GM12878 (cell line): ENCODE measurements at regions not wholly inside any gene's neighbourhood (a gene's known extent, or its start where the extent isn't known, plus 50 kb on each side); places are given as distances from the start of the nearest gene placed in this dataset.

Experiments
- ATAC-seq: fragments of 200-7000 bp; cut with Tn5 transposase; 3 replicates; pipeline ENCODE4 v1.9.1; 2020; ENCODE audit warnings: mild to moderate bottlenecking, moderate library complexity
- BruUV-seq: library from RNA; stranded (reverse); fragments of 400-500 nt; replicated peaks from 2 replicates; lab custom pipeline; 2021; lab: Mats Ljungman, UMichigan
- CTCF ChIA-PET: fragments of 300-600 bp; sonication (Branson Sonifier 250); formaldehyde crosslinking; extraction: SDS; loops from one replicate; lab custom pipeline; 2021; ENCODE audit warnings: inconsistent platforms; lab: Yijun Ruan, JAX
- POLR2A ChIA-PET: fragments of 350-600 bp; formaldehyde crosslinking; extraction: SDS; loops from one replicate; lab custom pipeline; 2021; ENCODE audit warnings: inconsistent platforms; lab: Charles Lee
- RAD21 ChIA-PET: fragments of 300-600 bp; sonication (Branson Sonifier 250); formaldehyde crosslinking; loops from one replicate; lab custom pipeline; 2023; ENCODE audit warnings: antibody characterized with exemption; ENCODE audit not compliant: unreplicated experiment; lab: Charles Lee
- SMC1A ChIA-PET: fragments of 300-600 bp; sonication (Branson Sonifier 250); formaldehyde crosslinking; loops from one replicate; lab custom pipeline; 2023; ENCODE audit not compliant: unreplicated experiment, uncharacterized antibody; lab: Charles Lee
- DNase-seq: peaks from one replicate; pipeline ENCODE4 v3.0.0-alpha.2; 2011; ENCODE audit warnings: low read depth, low spot score
- FAIRE-seq: peaks from 3 replicates; lab custom pipeline; 2011; peaks lifted over from hg19 to GRCh38; lab: Jason Lieb, UNC
- H2AFZ ChIP-seq: 2 replicates; pipeline ENCODE4 v1.6.0; 2011; ENCODE audit warnings: low read depth, low read length, control low read depth; ENCODE audit not compliant: control insufficient read depth
- H3K27ac ChIP-seq: 2 replicates; pipeline ENCODE4 v1.5.1; 2011; ENCODE audit warnings: control low read depth; ENCODE audit not compliant: control insufficient read depth, insufficient read depth
- H3K27me3 ChIP-seq, 2 experiments: replicated peaks in 1 of 2; 2 replicates each; pipeline versions ENCODE4 v1.6.0 to v1.6.1; 2011; ENCODE audit warnings: low read length in 1 of 2; ENCODE audit not compliant: control insufficient read depth in 2 of 2, insufficient read depth in 2 of 2
- H3K36me3 ChIP-seq, 2 experiments: 2 replicates each; pipeline ENCODE4 v1.5.1; 2011; ENCODE audit warnings: low read length in 1 of 2; ENCODE audit not compliant: control insufficient read depth in 2 of 2, insufficient read depth in 2 of 2
- H3K4me1 ChIP-seq: 2 replicates; pipeline ENCODE4 v1.6.1; 2011; ENCODE audit warnings: mild to moderate bottlenecking, low read length, moderate library complexity, mixed read lengths; ENCODE audit not compliant: control insufficient read depth, insufficient read depth
- H3K4me2 ChIP-seq: 2 replicates; pipeline ENCODE4 v1.6.0; 2011; ENCODE audit warnings: control low read depth; ENCODE audit not compliant: control insufficient read depth, insufficient read depth
- H3K4me3 ChIP-seq: fragments of 200-600 bp; sonication (generic); 2 replicates; pipeline ENCODE4 v1.5.1; 2016
- H3K79me2 ChIP-seq: 2 replicates; pipeline ENCODE4 v1.6.0; 2011; ENCODE audit warnings: low read length; ENCODE audit not compliant: control insufficient read depth, insufficient read depth
- H3K9ac ChIP-seq: 2 replicates; pipeline ENCODE4 v1.8.0; 2011; ENCODE audit warnings: low read length, control low read depth, mixed read lengths; ENCODE audit not compliant: control insufficient read depth, insufficient read depth
- H3K9me3 ChIP-seq: replicated peaks from 3 replicates; pipeline ENCODE4 v1.5.1; 2011; ENCODE audit warnings: mild to moderate bottlenecking, low read length; ENCODE audit not compliant: control insufficient read depth, insufficient read depth
- H4K20me1 ChIP-seq: 2 replicates; pipeline ENCODE4 v1.6.0; 2011; ENCODE audit not compliant: control insufficient read depth, insufficient read depth
- CHD4 ChIP-seq: fragments of 200-600 bp; sonication (generic); IDR thresholded peaks from 2 replicates; pipeline ENCODE4 v1.6.1; 2016; ENCODE audit warnings: mild to moderate bottlenecking
- SIX5 ChIP-seq: IDR thresholded peaks from 2 replicates; pipeline ENCODE4 v1.6.1; 2011; ENCODE audit warnings: mild to moderate bottlenecking, low read depth, low read length, moderate library complexity; ENCODE audit not compliant: severe bottlenecking
- ZNF207 ChIP-seq: fragments of 450-650 bp; IDR thresholded peaks from 2 replicates; pipeline ENCODE4 v1.6.1; 2014; ENCODE audit warnings: antibody characterized with exemption, mild to moderate bottlenecking, borderline replicate concordance
- WGBS: methylation state at CpG from one replicate; pipeline ENCODE4 v1.1.6; 2016; ENCODE audit warnings: low lambda C conversion rate; ENCODE audit not compliant: insufficient replicate concordance, insufficient coverage; ENCODE audit errors: missing lambda C conversion rate; 5-methylcytosine and 5-hydroxymethylcytosine counted together
- in situ Hi-C: fragments of 300-500 bp; cut with MboI; formaldehyde crosslinking; loops from 9 replicates; pipeline ENCODE4 v1.14.3; 2018; ENCODE audit warnings: mixed read lengths
- intact Hi-C: fragments of 100-400 bp; cut with micrococcal nuclease; formaldehyde crosslinking; loops from one replicate; pipeline ENCODE4 v1.14.2; 2022; ENCODE audit not compliant: unreplicated experiment
- TF ChIP-seq, protein P1 (sequence below): fragments of 450-650 bp; IDR thresholded peaks from 2 replicates; pipeline ENCODE4 v1.6.1; 2016; ENCODE audit warnings: mild to moderate bottlenecking, moderate library complexity, borderline replicate concordance
- TF ChIP-seq, protein P2 (sequence below): fragments of 450-650 bp; IDR thresholded peaks from 2 replicates; pipeline ENCODE4 v1.6.1; 2017; ENCODE audit warnings: low read depth, mild to moderate bottlenecking, moderate library complexity
- TF ChIP-seq, protein P3 (sequence below): IDR thresholded peaks from 2 replicates; pipeline ENCODE4 v1.6.1; 2011; ENCODE audit warnings: low read depth, mild to moderate bottlenecking, low read length, moderate library complexity, borderline replicate concordance; ENCODE audit errors: extremely low read depth
- TF ChIP-seq, protein P4 (sequence below): IDR thresholded peaks from 2 replicates; pipeline ENCODE4 v1.6.1; 2012; ENCODE audit warnings: low read length, inconsistent platforms

- TF ChIP-seq, protein P1, sequence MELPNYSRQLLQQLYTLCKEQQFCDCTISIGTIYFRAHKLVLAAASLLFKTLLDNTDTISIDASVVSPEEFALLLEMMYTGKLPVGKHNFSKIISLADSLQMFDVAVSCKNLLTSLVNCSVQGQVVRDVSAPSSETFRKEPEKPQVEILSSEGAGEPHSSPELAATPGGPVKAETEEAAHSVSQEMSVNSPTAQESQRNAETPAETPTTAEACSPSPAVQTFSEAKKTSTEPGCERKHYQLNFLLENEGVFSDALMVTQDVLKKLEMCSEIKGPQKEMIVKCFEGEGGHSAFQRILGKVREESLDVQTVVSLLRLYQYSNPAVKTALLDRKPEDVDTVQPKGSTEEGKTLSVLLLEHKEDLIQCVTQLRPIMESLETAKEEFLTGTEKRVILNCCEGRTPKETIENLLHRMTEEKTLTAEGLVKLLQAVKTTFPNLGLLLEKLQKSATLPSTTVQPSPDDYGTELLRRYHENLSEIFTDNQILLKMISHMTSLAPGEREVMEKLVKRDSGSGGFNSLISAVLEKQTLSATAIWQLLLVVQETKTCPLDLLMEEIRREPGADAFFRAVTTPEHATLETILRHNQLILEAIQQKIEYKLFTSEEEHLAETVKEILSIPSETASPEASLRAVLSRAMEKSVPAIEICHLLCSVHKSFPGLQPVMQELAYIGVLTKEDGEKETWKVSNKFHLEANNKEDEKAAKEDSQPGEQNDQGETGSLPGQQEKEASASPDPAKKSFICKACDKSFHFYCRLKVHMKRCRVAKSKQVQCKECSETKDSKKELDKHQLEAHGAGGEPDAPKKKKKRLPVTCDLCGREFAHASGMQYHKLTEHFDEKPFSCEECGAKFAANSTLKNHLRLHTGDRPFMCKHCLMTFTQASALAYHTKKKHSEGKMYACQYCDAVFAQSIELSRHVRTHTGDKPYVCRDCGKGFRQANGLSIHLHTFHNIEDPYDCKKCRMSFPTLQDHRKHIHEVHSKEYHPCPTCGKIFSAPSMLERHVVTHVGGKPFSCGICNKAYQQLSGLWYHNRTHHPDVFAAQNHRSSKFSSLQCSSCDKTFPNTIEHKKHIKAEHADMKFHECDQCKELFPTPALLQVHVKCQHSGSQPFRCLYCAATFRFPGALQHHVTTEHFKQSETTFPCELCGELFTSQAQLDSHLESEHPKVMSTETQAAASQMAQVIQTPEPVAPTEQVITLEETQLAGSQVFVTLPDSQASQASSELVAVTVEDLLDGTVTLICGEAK = no peak
- no peak for TF ChIP-seq SIX5
- TF ChIP-seq, protein P2, sequence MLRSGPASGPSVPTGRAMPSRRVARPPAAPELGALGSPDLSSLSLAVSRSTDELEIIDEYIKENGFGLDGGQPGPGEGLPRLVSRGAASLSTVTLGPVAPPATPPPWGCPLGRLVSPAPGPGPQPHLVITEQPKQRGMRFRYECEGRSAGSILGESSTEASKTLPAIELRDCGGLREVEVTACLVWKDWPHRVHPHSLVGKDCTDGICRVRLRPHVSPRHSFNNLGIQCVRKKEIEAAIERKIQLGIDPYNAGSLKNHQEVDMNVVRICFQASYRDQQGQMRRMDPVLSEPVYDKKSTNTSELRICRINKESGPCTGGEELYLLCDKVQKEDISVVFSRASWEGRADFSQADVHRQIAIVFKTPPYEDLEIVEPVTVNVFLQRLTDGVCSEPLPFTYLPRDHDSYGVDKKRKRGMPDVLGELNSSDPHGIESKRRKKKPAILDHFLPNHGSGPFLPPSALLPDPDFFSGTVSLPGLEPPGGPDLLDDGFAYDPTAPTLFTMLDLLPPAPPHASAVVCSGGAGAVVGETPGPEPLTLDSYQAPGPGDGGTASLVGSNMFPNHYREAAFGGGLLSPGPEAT = no peak
These were observed 75.2 kb downstream of the LSM3 start (continued) for GRCh38 chr3:14253707-14254382.

DNA sequence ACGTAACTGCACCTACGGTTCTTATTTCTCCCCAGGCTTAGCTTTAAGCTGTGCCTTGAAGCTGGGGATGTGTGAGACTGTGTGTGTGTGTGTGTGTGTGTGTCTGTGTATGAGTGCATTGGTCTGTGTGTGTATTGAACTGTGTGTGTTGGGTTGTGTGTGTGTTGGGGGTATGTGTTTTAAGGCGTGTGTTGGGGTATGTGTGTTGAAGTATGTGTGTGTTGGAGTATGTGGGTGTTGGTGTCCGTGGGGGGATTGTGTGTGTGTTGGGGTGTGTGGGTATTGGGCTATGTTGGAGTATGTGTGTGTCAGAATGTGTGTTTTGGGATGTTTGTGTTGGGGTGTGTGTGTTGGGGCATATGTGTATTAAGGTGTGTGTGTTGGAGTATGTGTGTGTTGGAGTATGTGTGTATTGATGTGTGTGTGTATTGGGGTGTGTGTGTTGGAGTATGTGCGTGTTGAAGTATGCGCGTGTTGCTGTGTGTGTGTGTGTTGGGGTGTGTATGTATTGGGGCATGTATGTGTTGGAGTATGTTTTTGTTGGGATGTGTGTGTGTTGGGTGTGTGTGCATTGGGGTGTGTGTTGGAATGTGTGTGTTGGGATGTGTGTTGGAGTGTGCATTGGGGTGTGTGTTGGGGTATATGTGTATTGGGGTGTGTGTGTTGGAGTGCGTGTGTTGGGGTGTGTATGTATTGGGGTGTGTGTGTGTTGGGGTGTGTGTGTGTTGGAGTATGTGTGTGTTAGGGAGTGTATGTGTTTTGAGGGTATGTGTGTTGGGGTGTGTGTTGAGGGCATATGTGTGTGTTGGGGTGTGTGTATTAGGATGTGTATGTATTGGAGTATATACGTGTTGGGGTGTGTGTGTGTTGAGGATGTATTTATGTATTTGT is 76.4 kb downstream of the LSM3 start:
- Histone ChIP-seq H3K27me3 (no peaks in the 10 kb centered on the region; a peak in 1 of 4 replicates), H3K36me3 (no peaks in the 10 kb centered on the region), H3K4me1 (no peaks in the 10 kb centered on the region), H3K79me2 (no peaks in the 10 kb centered on the region), H3K4me3 (no peak overlapping the region), H3K9me3 (no peaks in the 10 kb centered on the region), H3K9ac (no peak overlapping the region), H4K20me1 (no peaks in the 10 kb centered on the region), H3K4me2 (no peak overlapping the region), H3K27ac (no peak overlapping the region), H2AFZ (no peak overlapping the region)
- in situ Hi-C loops = no loop called here
- ATAC-seq = no peak
- TF ChIP-seq ZNF207 (no peak), CHD4 (no peak)
- TF ChIP-seq, protein P3, sequence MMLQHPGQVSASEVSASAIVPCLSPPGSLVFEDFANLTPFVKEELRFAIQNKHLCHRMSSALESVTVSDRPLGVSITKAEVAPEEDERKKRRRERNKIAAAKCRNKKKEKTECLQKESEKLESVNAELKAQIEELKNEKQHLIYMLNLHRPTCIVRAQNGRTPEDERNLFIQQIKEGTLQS = no peak
- TF ChIP-seq, protein P4, sequence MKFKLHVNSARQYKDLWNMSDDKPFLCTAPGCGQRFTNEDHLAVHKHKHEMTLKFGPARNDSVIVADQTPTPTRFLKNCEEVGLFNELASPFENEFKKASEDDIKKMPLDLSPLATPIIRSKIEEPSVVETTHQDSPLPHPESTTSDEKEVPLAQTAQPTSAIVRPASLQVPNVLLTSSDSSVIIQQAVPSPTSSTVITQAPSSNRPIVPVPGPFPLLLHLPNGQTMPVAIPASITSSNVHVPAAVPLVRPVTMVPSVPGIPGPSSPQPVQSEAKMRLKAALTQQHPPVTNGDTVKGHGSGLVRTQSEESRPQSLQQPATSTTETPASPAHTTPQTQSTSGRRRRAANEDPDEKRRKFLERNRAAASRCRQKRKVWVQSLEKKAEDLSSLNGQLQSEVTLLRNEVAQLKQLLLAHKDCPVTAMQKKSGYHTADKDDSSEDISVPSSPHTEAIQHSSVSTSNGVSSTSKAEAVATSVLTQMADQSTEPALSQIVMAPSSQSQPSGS = no peak
- intact Hi-C loops = no loop called here
- no TSS peak for BruUV-seq
- 51% methylated on average over 9 of the region's 9 CpGs for WGBS
- ChIA-PET SMC1A (no interaction called here), RAD21 (no interaction called here), POLR2A (no interaction called here), CTCF (no interaction called here)
- no peak for FAIRE-seq
- DNase-seq = no peak
